ENCODE measurements at regions not wholly inside any gene's neighbourhood (a gene's known extent, or its start where the extent isn't known, plus 50 kb on each side); places are given as distances from the start of the nearest gene placed in this dataset.

DNA sequence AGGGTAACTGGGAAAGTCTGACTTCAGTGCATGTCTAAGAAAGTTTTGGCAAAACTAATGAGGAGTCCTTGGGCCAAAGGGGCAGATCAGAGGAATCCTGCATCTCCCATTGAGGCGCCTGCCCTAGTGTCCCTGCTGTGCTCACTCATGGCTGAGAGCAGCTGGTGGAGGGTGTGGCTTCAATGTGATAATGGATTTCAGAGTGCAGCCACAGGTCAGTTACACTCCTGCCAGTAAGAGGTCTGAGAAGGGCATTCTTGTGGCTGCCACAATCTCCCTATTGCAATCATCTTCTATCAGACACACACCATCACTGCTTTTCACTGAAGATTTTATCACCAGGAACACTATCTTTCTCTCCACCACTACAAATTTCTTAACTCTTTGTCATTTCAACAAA is 457.1 kb downstream of the MID1IP1 start:
- TF ChIP-seq, protein P1, sequence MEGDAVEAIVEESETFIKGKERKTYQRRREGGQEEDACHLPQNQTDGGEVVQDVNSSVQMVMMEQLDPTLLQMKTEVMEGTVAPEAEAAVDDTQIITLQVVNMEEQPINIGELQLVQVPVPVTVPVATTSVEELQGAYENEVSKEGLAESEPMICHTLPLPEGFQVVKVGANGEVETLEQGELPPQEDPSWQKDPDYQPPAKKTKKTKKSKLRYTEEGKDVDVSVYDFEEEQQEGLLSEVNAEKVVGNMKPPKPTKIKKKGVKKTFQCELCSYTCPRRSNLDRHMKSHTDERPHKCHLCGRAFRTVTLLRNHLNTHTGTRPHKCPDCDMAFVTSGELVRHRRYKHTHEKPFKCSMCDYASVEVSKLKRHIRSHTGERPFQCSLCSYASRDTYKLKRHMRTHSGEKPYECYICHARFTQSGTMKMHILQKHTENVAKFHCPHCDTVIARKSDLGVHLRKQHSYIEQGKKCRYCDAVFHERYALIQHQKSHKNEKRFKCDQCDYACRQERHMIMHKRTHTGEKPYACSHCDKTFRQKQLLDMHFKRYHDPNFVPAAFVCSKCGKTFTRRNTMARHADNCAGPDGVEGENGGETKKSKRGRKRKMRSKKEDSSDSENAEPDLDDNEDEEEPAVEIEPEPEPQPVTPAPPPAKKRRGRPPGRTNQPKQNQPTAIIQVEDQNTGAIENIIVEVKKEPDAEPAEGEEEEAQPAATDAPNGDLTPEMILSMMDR (IDR thresholded peaks at IDR 0.05): no peak
- intact Hi-C loops (cut with DNase I): no loop called here
- Histone ChIP-seq H3K36me3 (no peaks in the 10 kb centered on the region), H3K4me1 (no peaks in the 10 kb centered on the region), H3K27ac (no peak overlapping the region), H3K27me3 (no peaks in the 10 kb centered on the region), H3K4me3 (no peak overlapping the region), H3K9me3 (no peaks in the 10 kb centered on the region)
- 71 to 94% methylated on average over 1 of the region's 1 CpG for WGBS, 2 donors
- peak in 1 of 8 donors; percentile 41 for ATAC-seq
- DNase-seq: no peak

DNA sequence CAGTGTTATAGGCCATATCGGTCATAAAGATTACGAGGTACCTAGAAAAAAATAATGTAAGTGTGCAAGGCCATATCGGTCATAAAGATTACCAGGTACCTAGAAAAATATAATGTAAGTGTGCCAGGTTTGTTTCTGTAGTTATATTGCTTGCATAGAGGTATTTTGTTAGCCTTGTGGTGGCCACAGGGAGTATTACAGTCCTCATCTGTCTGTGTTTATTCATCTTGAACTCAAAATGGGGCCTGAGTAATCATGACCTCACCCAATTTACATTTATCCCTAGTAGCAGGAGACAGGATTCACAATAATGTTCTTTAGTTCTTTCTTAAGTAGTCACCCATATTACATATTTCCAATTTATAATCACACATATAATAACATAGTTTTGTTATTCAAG is 459.7 kb downstream of the MID1IP1 start:
- TF ChIP-seq, protein P1 (IDR thresholded peaks at IDR 0.05): no peak
- no peak for ATAC-seq
- peaks cover 0 to 5% (median 0%) of the 10 kb centered on the region in 11 donors for H3K9me3 ChIP-seq
- no peak for DNase-seq
- H3K4me3 ChIP-seq: no peak overlapping the region
- peaks cover 0 to 7% (median 0%) of the 10 kb centered on the region in 7 donors for H3K27me3 ChIP-seq
- no peaks in the 10 kb centered on the region for H3K4me1 ChIP-seq
- WGBS, 2 donors: 93 to 94% methylated on average over 3 of the region's 3 CpGs
- no peak overlapping the region for H3K27ac ChIP-seq
- intact Hi-C loops (cut with DNase I): loop anchor here in 2 of 10 donors (10.0 kb wide), 1 partner anchor 184 kb away; no protein-coding TSS in a partner anchor
- H3K36me3 ChIP-seq: no peaks in the 10 kb centered on the region

DNA sequence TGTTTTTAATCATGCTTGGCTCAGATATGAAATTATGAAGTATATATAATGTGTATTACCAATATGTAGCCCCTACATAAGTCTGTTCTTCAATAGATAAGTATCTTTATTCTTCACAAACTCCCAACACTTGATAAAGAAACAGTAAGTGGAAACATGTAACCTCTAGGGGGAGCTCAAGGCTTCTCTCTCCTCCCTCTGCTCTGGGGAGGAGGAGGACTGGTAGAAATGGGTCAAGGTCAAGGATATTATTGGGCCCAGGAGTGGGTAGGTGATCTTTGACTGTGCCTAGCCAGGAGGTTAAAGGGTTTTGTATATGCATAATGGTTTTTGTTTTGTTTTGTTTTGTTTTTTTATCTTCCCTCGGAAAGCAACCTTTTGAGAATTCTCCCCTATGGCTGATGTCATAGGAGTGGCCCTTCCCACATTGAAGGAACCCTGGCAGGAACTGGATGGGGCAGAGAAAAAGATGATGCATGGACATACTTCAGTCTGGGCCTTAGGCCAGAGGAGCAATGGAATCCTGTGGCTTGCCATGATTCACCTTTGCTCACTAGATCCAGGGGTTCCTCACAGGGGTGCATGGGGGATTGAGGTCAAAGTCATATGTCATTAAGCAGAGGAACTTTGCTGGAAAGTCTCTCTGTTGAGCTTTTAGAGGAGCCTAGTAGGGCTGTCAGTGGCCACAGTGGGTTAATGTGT is 460.3 kb downstream of the MID1IP1 start:
- ATAC-seq: peak in 1 of 8 donors; percentile 45
- peaks cover 0 to 8% (median 0%) of the 10 kb centered on the region in 11 donors for H3K9me3 ChIP-seq
- DNase-seq: peak in 1 of 2 donors; percentile 13
- WGBS, 2 donors: 80 to 100% methylated on average over 1 of the region's 1 CpG
- no peaks in the 10 kb centered on the region for H3K36me3 ChIP-seq
- TF ChIP-seq, protein P1 (IDR thresholded peaks at IDR 0.05): peak; percentile 19 to 69 (median 56)
- peaks cover 0 to 7% (median 0%) of the 10 kb centered on the region in 7 donors for H3K27me3 ChIP-seq
- no peak overlapping the region for H3K4me3 ChIP-seq
- no peaks in the 10 kb centered on the region for H3K4me1 ChIP-seq
- no peak overlapping the region for H3K27ac ChIP-seq
- intact Hi-C loops (cut with DNase I): loop anchor here in 2 of 10 donors (10.0 kb wide), 1 partner anchor 183 kb away; no protein-coding TSS in a partner anchor

DNA sequence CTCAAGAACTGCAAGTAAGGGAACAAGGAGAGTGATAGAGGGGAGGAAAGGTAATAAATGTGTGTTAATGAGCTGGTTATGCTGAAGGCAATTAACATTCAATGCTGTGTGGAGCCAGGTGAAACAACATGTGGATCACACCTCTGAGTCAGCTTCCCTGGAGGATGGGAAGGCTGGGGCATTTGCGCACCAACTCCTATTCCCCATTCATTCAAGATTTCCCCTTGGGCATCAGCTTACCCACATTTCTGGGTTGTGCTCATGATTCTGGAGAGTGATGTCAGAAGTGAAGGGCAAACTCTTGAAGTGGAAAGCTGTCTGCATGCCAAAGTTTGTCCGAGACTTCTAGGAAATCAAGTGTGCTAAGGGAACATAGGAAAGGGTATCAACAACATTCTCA is 461.4 kb downstream of the MID1IP1 start:
- intact Hi-C loops (cut with DNase I): loop anchor here in 2 of 10 donors (10.0 kb wide), 1 partner anchor 182 kb away; no protein-coding TSS in a partner anchor
- Histone ChIP-seq H3K4me1 (no peaks in the 10 kb centered on the region), H3K9me3 (peaks cover 0 to 8% (median 0%) of the 10 kb centered on the region in 11 donors), H3K36me3 (no peaks in the 10 kb centered on the region), H3K27ac (no peak overlapping the region), H3K27me3 (peaks cover 0 to 7% (median 0%) of the 10 kb centered on the region in 7 donors), H3K4me3 (no peak overlapping the region)
- WGBS, 2 donors: 66 to 73% methylated on average over 2 of the region's 2 CpGs
- TF ChIP-seq, protein P1 (IDR thresholded peaks at IDR 0.05): no peak
- DNase-seq (no peak), ATAC-seq (peak in 1 of 8 donors; percentile 29)

Data from heart right ventricle (tissue), 16 donors.